ENCODE measurements at regions not wholly inside any gene's neighbourhood (a gene's known extent, or its start where the extent isn't known, plus 50 kb on each side); places are given as distances from the start of the nearest gene placed in this dataset.

DNA sequence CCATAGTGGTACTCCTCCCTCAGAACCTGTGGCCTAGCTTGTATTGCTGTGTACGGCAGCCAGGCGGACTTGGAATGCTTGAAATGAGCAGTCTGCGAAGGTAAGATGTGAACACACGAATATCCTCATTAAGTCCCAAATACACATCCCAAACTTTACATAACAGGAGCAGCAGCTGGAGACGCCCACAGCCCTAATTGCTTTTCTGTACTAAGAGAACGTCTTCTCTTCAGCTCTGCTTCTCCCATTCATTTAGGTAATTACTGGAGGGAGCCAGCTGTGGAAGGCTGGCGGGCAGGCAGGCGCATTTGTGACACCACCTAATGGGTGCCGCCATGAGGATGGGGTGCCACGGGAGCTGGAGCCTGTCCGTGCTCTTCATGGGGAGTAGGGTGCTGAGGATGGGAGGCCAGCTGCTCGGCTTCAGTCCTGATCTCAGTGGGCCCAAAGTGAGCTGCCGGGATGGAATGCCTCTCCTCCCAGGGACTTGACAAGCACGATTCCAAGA lies 66.6 kb upstream of the POU3F1 start:
- BruUV-seq (replicated peaks): no TSS peak
- no peak for ATAC-seq
- Histone ChIP-seq H3K27me3 (ENCODE audit: insufficient read depth, low read length) (no peaks in the 10 kb centered on the region), H3K4me2 (ENCODE audit: low read length) (no peak overlapping the region), H3K36me3 (ENCODE audit: control insufficient read depth in 1 of 2, insufficient read depth in 2 of 2, low read length in 2 of 2) (no peaks in the 10 kb centered on the region), H3K4me1 (ENCODE audit: control insufficient read depth in 1 of 2, insufficient read depth in 2 of 2, low read length in 2 of 2) (no peaks in the 10 kb centered on the region), H2AFZ (ENCODE audit: low read depth, low read length, poor library complexity, severe bottlenecking) (no peak overlapping the region), H3K9ac (ENCODE audit: low read length) (no peak overlapping the region), H3K79me2 (ENCODE audit: insufficient read depth, low read length) (no peaks in the 10 kb centered on the region), H3K4me3 (replicated peaks in 1 of 2; ENCODE audit: low read depth in 1 of 2, low read length in 2 of 2) (no peak overlapping the region), H3K27ac (ENCODE audit: low read depth, low read length) (no peak overlapping the region), H3K9me2 (ENCODE audit: insufficient read depth) (no peaks in the 10 kb centered on the region), H3K9me3 (ENCODE audit: control insufficient read depth in 1 of 2, insufficient read depth in 1 of 2, low read depth in 1 of 2, low read length in 2 of 2) (no peaks in the 10 kb centered on the region), H4K20me1 (ENCODE audit: insufficient read depth) (no peaks in the 10 kb centered on the region)
- intact Hi-C loops (cut with micrococcal nuclease): no loop called here
- RAD21 ChIA-PET (ENCODE audit: low non-redundant PET in 1 of 2, low total read pairs in 2 of 2, uncharacterized antibody in 2 of 2, unreplicated experiment in 2 of 2): no interaction called here
- DNase-seq (ENCODE audit: low read depth, low spot score): no peak
- TF ChIP-seq SRF (IDR thresholded peaks at IDR 0.05; ENCODE audit: low read depth) (no peak), ELF1 (IDR thresholded peaks at IDR 0.05; ENCODE audit: borderline replicate concordance, low read depth) (no peak), RAD21 (IDR thresholded peaks at IDR 0.05; ENCODE audit: low read depth) (no peak), POLR2A (IDR thresholded peaks at IDR 0.05; ENCODE audit: borderline replicate concordance, extremely low read depth, insufficient read depth, insufficient read length) (no peak), SP1 (IDR thresholded peaks at IDR 0.05; ENCODE audit: low read depth) (no peak), POLR2AphosphoS5 (IDR thresholded peaks at IDR 0.05; ENCODE audit: low read depth, low read length) (no peak), CTCF (IDR thresholded peaks at IDR 0.05 in 2 of 3, conservative IDR thresholded peaks at IDR 0.05 in 1 of 3; ENCODE audit: borderline replicate concordance in 1 of 3, insufficient read depth in 1 of 3, low read depth in 2 of 3, low read length in 2 of 3) (no peak), ZBTB33 (IDR thresholded peaks at IDR 0.05; ENCODE audit: extremely low read depth, insufficient replicate concordance, low read length) (no peak), EZH2 (IDR thresholded peaks at IDR 0.05) (no peak), JUND (IDR thresholded peaks at IDR 0.05) (no peak), REST (IDR thresholded peaks at IDR 0.05; ENCODE audit: low read depth) (no peak), TCF7L2 (IDR thresholded peaks at IDR 0.05; ENCODE audit: borderline replicate concordance, extremely low read depth, insufficient read depth, insufficient read length) (no peak)
- CTCF ChIA-PET: no interaction called here
- POLR2A ChIA-PET: no interaction called here
